CD4-positive, alpha-beta T cell (primary cell): ENCODE measurements at regions not wholly inside any gene's neighbourhood (a gene's known extent, or its start where the extent isn't known, plus 50 kb on each side); places are given as distances from the start of the nearest gene placed in this dataset.

Experiments
- ATAC-seq: fragments of 200-7000 bp; cut with Tn5 transposase; one replicate; pipeline ENCODE4 v1.10.0; 2022; ENCODE audit warnings: mild to moderate bottlenecking; ENCODE audit not compliant: poor library complexity
- CTCF ChIA-PET: fragments of 350-600 bp; sonication (Branson Sonifier 250); formaldehyde crosslinking; loops from one replicate; lab custom pipeline; 2021; ENCODE audit warnings: antibody characterized with exemption, inconsistent platforms; lab: Charles Lee
- POLR2A ChIA-PET: fragments of 350-600 bp; sonication (Branson Sonifier 250); formaldehyde crosslinking; loops from one replicate; lab custom pipeline; 2021; ENCODE audit warnings: antibody characterized with exemption, inconsistent platforms; lab: Charles Lee
- DNase-seq, 14 experiments: peaks; one replicate each; pipeline ENCODE4 v3.0.0-alpha.2; 2013 to 2020; ENCODE audit warnings: mixed read lengths in 2 of 14
- H3K27ac ChIP-seq, 2 donors: one replicate each; pipeline versions ENCODE4 v1.5.1 to v1.7.0; 2013; ENCODE audit warnings: low read length in 2 of 2, low read depth in 1 of 2, mild to moderate bottlenecking in 1 of 2
- H3K27me3 ChIP-seq, 2 experiments: 1 replicate in 1 of 2; 2 replicates in 1 of 2; pipeline versions ENCODE4 v1.6.1 to v1.7.0; 2013; ENCODE audit warnings: low read length in 2 of 2, control low read depth in 1 of 2, mild to moderate bottlenecking in 1 of 2, moderate library complexity in 1 of 2; ENCODE audit not compliant: insufficient read depth in 2 of 2, control insufficient read depth in 1 of 2
- H3K36me3 ChIP-seq: one replicate; pipeline ENCODE4 v1.6.1; 2013; ENCODE audit warnings: low read length, control low read depth; ENCODE audit not compliant: insufficient read depth
- H3K4me1 ChIP-seq: one replicate; pipeline ENCODE4 v1.6.1; 2013; ENCODE audit warnings: low read length, control low read depth; ENCODE audit not compliant: insufficient read depth
- H3K4me3 ChIP-seq: one replicate; pipeline ENCODE4 v1.5.1; 2013; ENCODE audit warnings: mild to moderate bottlenecking, low read length, moderate library complexity
- H3K9me3 ChIP-seq, 2 experiments: 1 replicate in 1 of 2; 2 replicates in 1 of 2; pipeline versions ENCODE4 v1.6.1 to v1.7.0; 2013; ENCODE audit warnings: low read length in 2 of 2, mild to moderate bottlenecking in 2 of 2, control low read depth in 1 of 2, moderate library complexity in 1 of 2; ENCODE audit not compliant: control insufficient read depth in 1 of 2, insufficient read depth in 1 of 2
- H3K27ac Mint-ChIP-seq: one replicate; pipeline ENCODE4 v1.8.0; 2020; ENCODE audit warnings: mixed read lengths
- H3K27me3 Mint-ChIP-seq: one replicate; pipeline ENCODE4 v1.8.0; 2021; ENCODE audit warnings: mixed read lengths
- H3K36me3 Mint-ChIP-seq: one replicate; pipeline ENCODE4 v1.8.0; 2021; ENCODE audit warnings: low read depth, mixed read lengths
- H3K4me1 Mint-ChIP-seq: one replicate; pipeline ENCODE4 v1.8.0; 2021; ENCODE audit warnings: low read depth, mixed read lengths
- H3K4me3 Mint-ChIP-seq: one replicate; pipeline ENCODE4 v1.8.0; 2020; ENCODE audit warnings: mild to moderate bottlenecking, mixed read lengths
- H3K9me3 Mint-ChIP-seq: one replicate; pipeline ENCODE4 v1.8.0; 2020; ENCODE audit warnings: mixed read lengths
- intact Hi-C, 2 experiments: fragments of 100-400 bp; cut with DNase I in 1 of 2; cut with micrococcal nuclease in 1 of 2; formaldehyde crosslinking; loops; one replicate each; pipeline versions ENCODE4 v1.15.1 to v1.9.0; 2023 to 2025; cut with DNase I, micrococcal nuclease
- TF ChIP-seq, protein P1 (sequence below): fragments of 200-600 bp; IDR thresholded peaks from one replicate; pipeline ENCODE4 v1.8.0; 2022; ENCODE audit warnings: antibody characterized with exemption, mild to moderate bottlenecking

- POLR2A ChIA-PET, result no interaction called here
- no peak overlapping the region for H3K4me3 ChIP-seq
- H3K9me3 ChIP-seq, result no peaks in the 10 kb centered on the region
- no peak for ATAC-seq
- no peaks in the 10 kb centered on the region for H3K4me1 ChIP-seq
- Mint-ChIP-seq H3K27ac (no peak overlapping the region), H3K27me3 (no peaks in the 10 kb centered on the region), H3K4me1 (no peaks in the 10 kb centered on the region), H3K36me3 (no peaks in the 10 kb centered on the region), H3K9me3 (no peaks in the 10 kb centered on the region), H3K4me3 (no peak overlapping the region)
- TF ChIP-seq, protein P1, sequence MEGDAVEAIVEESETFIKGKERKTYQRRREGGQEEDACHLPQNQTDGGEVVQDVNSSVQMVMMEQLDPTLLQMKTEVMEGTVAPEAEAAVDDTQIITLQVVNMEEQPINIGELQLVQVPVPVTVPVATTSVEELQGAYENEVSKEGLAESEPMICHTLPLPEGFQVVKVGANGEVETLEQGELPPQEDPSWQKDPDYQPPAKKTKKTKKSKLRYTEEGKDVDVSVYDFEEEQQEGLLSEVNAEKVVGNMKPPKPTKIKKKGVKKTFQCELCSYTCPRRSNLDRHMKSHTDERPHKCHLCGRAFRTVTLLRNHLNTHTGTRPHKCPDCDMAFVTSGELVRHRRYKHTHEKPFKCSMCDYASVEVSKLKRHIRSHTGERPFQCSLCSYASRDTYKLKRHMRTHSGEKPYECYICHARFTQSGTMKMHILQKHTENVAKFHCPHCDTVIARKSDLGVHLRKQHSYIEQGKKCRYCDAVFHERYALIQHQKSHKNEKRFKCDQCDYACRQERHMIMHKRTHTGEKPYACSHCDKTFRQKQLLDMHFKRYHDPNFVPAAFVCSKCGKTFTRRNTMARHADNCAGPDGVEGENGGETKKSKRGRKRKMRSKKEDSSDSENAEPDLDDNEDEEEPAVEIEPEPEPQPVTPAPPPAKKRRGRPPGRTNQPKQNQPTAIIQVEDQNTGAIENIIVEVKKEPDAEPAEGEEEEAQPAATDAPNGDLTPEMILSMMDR, result no peak
- DNase-seq, result no peak
- H3K27me3 ChIP-seq, result no peaks in the 10 kb centered on the region
- H3K36me3 ChIP-seq, result no peaks in the 10 kb centered on the region
- CTCF ChIA-PET, result no interaction called here
- no peak overlapping the region for H3K27ac ChIP-seq
- intact Hi-C loops, result no loop called here
Observed at GRCh38 chr6:113482771-113483170, 374.4 kb upstream of the MARCKS start.

- CTCF ChIA-PET, result no interaction called here
- Mint-ChIP-seq H3K36me3 (no peaks in the 10 kb centered on the region), H3K4me1 (no peaks in the 10 kb centered on the region), H3K9me3 (no peaks in the 10 kb centered on the region), H3K4me3 (no peak overlapping the region), H3K27ac (no peak overlapping the region), H3K27me3 (no peaks in the 10 kb centered on the region)
- H3K4me3 ChIP-seq, result no peak overlapping the region
- TF ChIP-seq, protein P1, result no peak
- ATAC-seq (no peak), DNase-seq (no peak)
- no peaks in the 10 kb centered on the region for H3K27me3 ChIP-seq
- no peaks in the 10 kb centered on the region for H3K4me1 ChIP-seq
- no peaks in the 10 kb centered on the region for H3K9me3 ChIP-seq
- H3K36me3 ChIP-seq, result no peaks in the 10 kb centered on the region
- intact Hi-C loops, result no loop called here
- no peak overlapping the region for H3K27ac ChIP-seq
- POLR2A ChIA-PET, result no interaction called here
Observed at GRCh38 chr6:113486199-113486598, 370.9 kb upstream of the MARCKS start.

DNA sequence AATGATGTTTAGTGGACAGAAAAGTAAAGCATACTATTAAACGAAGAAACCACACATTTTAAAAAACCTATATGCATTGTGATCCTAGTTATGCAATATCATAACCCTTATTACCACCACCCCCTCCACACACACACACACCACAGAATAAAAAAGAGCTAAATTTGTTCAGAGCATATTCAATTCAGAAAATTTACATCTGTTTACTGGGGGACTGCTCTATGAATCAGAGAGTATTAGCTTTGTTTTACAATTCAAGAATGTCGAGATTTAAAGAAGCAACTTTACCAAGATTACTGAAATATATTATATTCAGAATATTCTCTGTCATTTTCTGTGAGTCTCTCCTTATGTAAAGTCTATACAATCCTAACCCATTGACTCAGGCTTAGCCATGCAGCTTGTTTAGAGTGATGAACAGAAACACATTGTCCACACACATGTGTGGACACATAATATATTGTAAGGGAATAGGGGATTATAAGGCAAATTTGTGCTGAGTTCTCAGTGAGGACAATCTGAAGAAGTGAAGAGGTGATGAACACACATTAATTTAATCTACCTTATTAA is 369.6 kb upstream of the MARCKS start:
- Mint-ChIP-seq H3K27me3 (no peaks in the 10 kb centered on the region), H3K4me1 (no peaks in the 10 kb centered on the region), H3K36me3 (no peaks in the 10 kb centered on the region), H3K9me3 (no peaks in the 10 kb centered on the region), H3K4me3 (no peak overlapping the region), H3K27ac (no peak overlapping the region)
- no peak for ATAC-seq
- no peaks in the 10 kb centered on the region for H3K9me3 ChIP-seq
- no peaks in the 10 kb centered on the region for H3K36me3 ChIP-seq
- no peak overlapping the region for H3K4me3 ChIP-seq
- DNase-seq, result no peak
- intact Hi-C loops, result no loop called here
- ChIA-PET POLR2A (no interaction called here), CTCF (no interaction called here)
- TF ChIP-seq, protein P1, result no peak
- no peak overlapping the region for H3K27ac ChIP-seq
- no peaks in the 10 kb centered on the region for H3K4me1 ChIP-seq
- no peaks in the 10 kb centered on the region for H3K27me3 ChIP-seq
